GM13976 (cell line): ENCODE measurements at regions not wholly inside any gene's neighbourhood (a gene's known extent, or its start where the extent isn't known, plus 50 kb on each side); places are given as distances from the start of the nearest gene placed in this dataset.

Experiments
- DNase-seq: peaks from one replicate; pipeline ENCODE4 v3.0.0; 2012; ENCODE audit warnings: low spot score
- CTCF ChIP-seq: IDR thresholded peaks from 2 replicates; pipeline ENCODE4 v1.5.1; 2012; ENCODE audit warnings: borderline replicate concordance, mild to moderate bottlenecking; ENCODE audit not compliant: insufficient read depth; ENCODE audit errors: extremely low read depth, missing control alignments, control extremely low read depth
- in situ Hi-C: fragments of 300-500 bp; cut with MboI; formaldehyde crosslinking; loops from one replicate; pipeline ENCODE4 v1.12.0; 2022; ENCODE audit warnings: low sequenced_read_pairs, mixed read lengths, inconsistent platforms; ENCODE audit not compliant: unreplicated experiment

GRCh38 chr7:15042285-15043065 lies 139.9 kb upstream of the DGKB start:
- in situ Hi-C loops: no loop called here
- DNase-seq: no peak
- TF ChIP-seq CTCF: no peak

GRCh38 chr7:15041226-15041625 lies 138.7 kb upstream of the DGKB start:
- in situ Hi-C loops: no loop called here
- TF ChIP-seq CTCF: no peak
- DNase-seq: no peak

- TF ChIP-seq CTCF: no peak
- in situ Hi-C loops: no loop called here
- DNase-seq: no peak
These were observed 133.3 kb upstream of the DGKB start for GRCh38 chr7:15035814-15036213.

- in situ Hi-C loops: no loop called here
- no peak for DNase-seq
- TF ChIP-seq CTCF: no peak
These were observed 130.5 kb upstream of the DGKB start for GRCh38 chr7:15033039-15033438.

- DNase-seq: no peak
- no peak for TF ChIP-seq CTCF
- in situ Hi-C loops: loop anchor here (10.0 kb wide), 1 partner anchor 304 kb away; no protein-coding TSS in a partner anchor
These were observed 116.4 kb upstream of the DGKB start for GRCh38 chr7:15018981-15019380.

GRCh38 chr7:15016766-15017165 lies 114.2 kb upstream of the DGKB start:
- no peak for DNase-seq
- in situ Hi-C loops: loop anchor here (10.0 kb wide), 1 partner anchor 302 kb away; no protein-coding TSS in a partner anchor
- TF ChIP-seq CTCF: no peak
